ENCODE measurements at regions not wholly inside any gene's neighbourhood (a gene's known extent, or its start where the extent isn't known, plus 50 kb on each side); places are given as distances from the start of the nearest gene placed in this dataset. TPM values are rescaled to one million over a fixed set of nuclear protein-coding genes. Genes with fewer than 3 reads are reported as not detected.

- no peak for TF ChIP-seq HDAC6 (IDR thresholded peaks at IDR 0.05; ENCODE audit: unreplicated experiment)
- TF ChIP-seq BACH1 (IDR thresholded peaks at IDR 0.05; ENCODE audit: borderline replicate concordance), result no peak
- peak; percentile 90; the same call in 2 of the 3 replicates for TF ChIP-seq POU2F2 (IDR thresholded peaks at IDR 0.05; ENCODE audit: borderline replicate concordance, low read depth, low read length)
- no peak for TF ChIP-seq POLR2AphosphoS2 (IDR thresholded peaks at IDR 0.05; ENCODE audit: low read depth, low read length)
- peak; percentile 43; the same call in 1 of the 2 replicates for TF ChIP-seq TAF1 (IDR thresholded peaks at IDR 0.05; ENCODE audit: borderline replicate concordance, low read depth, low read length)
- peak; percentile 62; the same call in 1 of the 2 replicates for TF ChIP-seq PML (IDR thresholded peaks at IDR 0.05; ENCODE audit: low read length)
- peak; percentile 63; the same call in 1 of the 2 replicates for TF ChIP-seq YY1 (IDR thresholded peaks at IDR 0.05; ENCODE audit: low read depth, low read length)
- TF ChIP-seq POLR2A (IDR thresholded peaks at IDR 0.05; ENCODE audit: low read depth, low read length), result peak; percentile 65
- TF ChIP-seq STAT1 (conservative IDR thresholded peaks at IDR 0.05), result no peak
- TF ChIP-seq RB1 (IDR thresholded peaks at IDR 0.05; ENCODE audit: borderline replicate concordance), result no peak
- TF ChIP-seq NR2C1 (IDR thresholded peaks at IDR 0.05), result no peak
- peak; percentile 91 for TF ChIP-seq RAD51 (IDR thresholded peaks at IDR 0.05)
- peak; percentile 79 for TF ChIP-seq FOXM1 (IDR thresholded peaks at IDR 0.05; ENCODE audit: low read depth, low read length)
- TF ChIP-seq JUNB (IDR thresholded peaks at IDR 0.05), result no peak
- TF ChIP-seq, protein P1, sequence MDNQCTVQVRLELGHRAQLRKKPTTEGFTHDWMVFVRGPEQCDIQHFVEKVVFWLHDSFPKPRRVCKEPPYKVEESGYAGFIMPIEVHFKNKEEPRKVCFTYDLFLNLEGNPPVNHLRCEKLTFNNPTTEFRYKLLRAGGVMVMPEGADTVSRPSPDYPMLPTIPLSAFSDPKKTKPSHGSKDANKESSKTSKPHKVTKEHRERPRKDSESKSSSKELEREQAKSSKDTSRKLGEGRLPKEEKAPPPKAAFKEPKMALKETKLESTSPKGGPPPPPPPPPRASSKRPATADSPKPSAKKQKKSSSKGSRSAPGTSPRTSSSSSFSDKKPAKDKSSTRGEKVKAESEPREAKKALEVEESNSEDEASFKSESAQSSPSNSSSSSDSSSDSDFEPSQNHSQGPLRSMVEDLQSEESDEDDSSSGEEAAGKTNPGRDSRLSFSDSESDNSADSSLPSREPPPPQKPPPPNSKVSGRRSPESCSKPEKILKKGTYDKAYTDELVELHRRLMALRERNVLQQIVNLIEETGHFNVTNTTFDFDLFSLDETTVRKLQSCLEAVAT (IDR thresholded peaks at IDR 0.05), result 0 out of 2 replicates have a peak, but pooled peaks have one; percentile 53
- peak; percentile 76; the same call in 1 of the 2 replicates for TF ChIP-seq MTA2 (IDR thresholded peaks at IDR 0.05; ENCODE audit: low read depth)
- TF ChIP-seq HDGF (IDR thresholded peaks at IDR 0.05), result no peak
These were observed 50.6 kb upstream of the AKAP13 start (continued) for GRCh38 chr15:85329561-85330422.

Small RNA genes lying in the stretch of these regions (small RNA-seq; reads per million reads assigned to genes)
- gene RN7SL428P, result not detected

Measured in GM12878 (cell line).